GM21390 (cell line): ENCODE measurements at regions not wholly inside any gene's neighbourhood (a gene's known extent, or its start where the extent isn't known, plus 50 kb on each side); places are given as distances from the start of the nearest gene placed in this dataset.

Experiments
- ATAC-seq: cut with Tn5 transposase; IDR thresholded peaks from one replicate; pipeline ENCODE4 v1.9.1; 2021; ENCODE audit not compliant: unreplicated experiment

GRCh38 chr5:146254223-146254622 lies 50.8 kb downstream of the RBM27 start:
- ATAC-seq = peak; percentile 72

- ATAC-seq = no peak
Measured at GRCh38 chr5:146273109-146273508, 65.5 kb upstream of the POU4F3 start.

GRCh38 chr5:146283344-146283761 lies 55.3 kb upstream of the POU4F3 start:
- ATAC-seq = no peak

GRCh38 chr5:146284016-146284415 lies 54.6 kb upstream of the POU4F3 start:
- no peak for ATAC-seq
